ENCODE measurements at regions not wholly inside any gene's neighbourhood (a gene's known extent, or its start where the extent isn't known, plus 50 kb on each side); places are given as distances from the start of the nearest gene placed in this dataset.

GRCh38 chr10:128550045-128550444 lies 423.8 kb upstream of the MKI67 start:
- Histone ChIP-seq H3K4me2 (ENCODE audit: low read depth, low read length) (no peak overlapping the region), H3K27me3 (ENCODE audit: control insufficient read depth in 1 of 2, insufficient read depth in 2 of 2, low read length in 2 of 2) (peaks cover 0 to 35% of the 10 kb centered on the region in 2 experiments; a peak in 3 of 5 replicates), H3K9me3 (ENCODE audit: low read length) (no peaks in the 10 kb centered on the region), H4K20me1 (ENCODE audit: insufficient read depth, low read length) (no peaks in the 10 kb centered on the region), H3K4me1 (ENCODE audit: insufficient read depth, low read length) (no peaks in the 10 kb centered on the region), H3K36me3 (replicated peaks in 1 of 2; ENCODE audit: control insufficient read depth in 1 of 2, insufficient read depth in 2 of 2, low read length in 2 of 2) (no peaks in the 10 kb centered on the region), H2AFZ (ENCODE audit: low read length) (no peak overlapping the region), H3K27ac (ENCODE audit: extremely low read length, insufficient read depth, low read length) (no peak overlapping the region), H3K4me3 (replicated peaks in 1 of 3; ENCODE audit: insufficient read depth in 1 of 3, low read depth in 2 of 3, low read length in 3 of 3) (no peak overlapping the region), H3K9ac (ENCODE audit: insufficient read depth, low read depth, low read length) (no peak overlapping the region), H3K79me2 (ENCODE audit: insufficient read depth, low read length) (no peaks in the 10 kb centered on the region)
- no peak for DNase-seq (ENCODE audit: low spot score)
- intact Hi-C loops (cut with micrococcal nuclease; ENCODE audit: unreplicated experiment): no loop called here
- 12% methylated on average over 10 of the region's 10 CpGs for WGBS (ENCODE audit: low lambda C conversion rate)
- no peak for FAIRE-seq
- no peak for ATAC-seq
- no TSS peak for BruUV-seq (replicated peaks)
- ChIA-PET CTCF (ENCODE audit: low intra/inter-chr PET ratio, low total read pairs) (no interaction called here), POLR2A (no interaction called here)
- no peak for TF ChIP-seq GMEB2 (CRISPR knock-in tag; IDR thresholded peaks at IDR 0.05; ENCODE audit: low read depth)
- no peak for TF ChIP-seq ZHX1 (CRISPR knock-in tag; IDR thresholded peaks at IDR 0.05; ENCODE audit: low read depth)
- TF ChIP-seq TOE1 (CRISPR knock-in tag; IDR thresholded peaks at IDR 0.05): no peak
- TF ChIP-seq, protein P1, sequence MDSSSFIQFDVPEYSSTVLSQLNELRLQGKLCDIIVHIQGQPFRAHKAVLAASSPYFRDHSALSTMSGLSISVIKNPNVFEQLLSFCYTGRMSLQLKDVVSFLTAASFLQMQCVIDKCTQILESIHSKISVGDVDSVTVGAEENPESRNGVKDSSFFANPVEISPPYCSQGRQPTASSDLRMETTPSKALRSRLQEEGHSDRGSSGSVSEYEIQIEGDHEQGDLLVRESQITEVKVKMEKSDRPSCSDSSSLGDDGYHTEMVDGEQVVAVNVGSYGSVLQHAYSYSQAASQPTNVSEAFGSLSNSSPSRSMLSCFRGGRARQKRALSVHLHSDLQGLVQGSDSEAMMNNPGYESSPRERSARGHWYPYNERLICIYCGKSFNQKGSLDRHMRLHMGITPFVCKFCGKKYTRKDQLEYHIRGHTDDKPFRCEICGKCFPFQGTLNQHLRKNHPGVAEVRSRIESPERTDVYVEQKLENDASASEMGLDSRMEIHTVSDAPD (CRISPR knock-in tag; IDR thresholded peaks at IDR 0.05): no peak
- in situ Hi-C loops (cut with HindIII; ENCODE audit: extremely low pct_ligation_motif_present, low pct_unique_long_range_greater_than_20kb): no loop called here

Data from HepG2 (cell line).